ENCODE measurements at regions not wholly inside any gene's neighbourhood (a gene's known extent, or its start where the extent isn't known, plus 50 kb on each side); places are given as distances from the start of the nearest gene placed in this dataset.

DNA sequence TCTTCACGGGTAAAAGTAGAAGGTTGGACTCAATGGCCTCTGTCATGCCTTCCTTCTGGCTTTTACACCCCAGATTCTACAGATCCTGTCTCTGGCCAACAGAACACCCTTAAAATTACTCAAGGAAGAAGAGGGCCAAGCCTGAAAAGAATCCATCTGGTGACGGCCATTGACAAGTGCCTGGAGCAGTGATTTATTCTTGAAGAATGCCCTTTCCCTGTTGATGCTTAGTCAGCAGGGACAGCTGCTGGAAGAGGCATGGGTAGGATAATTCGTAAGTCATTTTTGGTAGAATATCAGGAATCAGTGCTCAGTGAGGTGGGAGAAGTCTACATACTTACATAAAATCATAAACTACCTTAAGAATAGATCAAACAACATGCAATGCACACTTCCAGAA is 397.9 kb downstream of the SAMD5 start:
- 91 to 100% methylated on average over 1 to 2 of the region's 3 CpGs for whole genome bisulfite sequencing, 2 experiments (ENCODE audit: insufficient coverage in 1 of 2, insufficient read length in 1 of 2)
- Histone ChIP-seq H3K27me3 (ENCODE audit: control insufficient read depth, insufficient read depth, low read length, poor library complexity, severe bottlenecking) (no peaks in the 10 kb centered on the region), H3K9ac (ENCODE audit: extremely low read depth, low read length, poor library complexity, severe bottlenecking) (no peak overlapping the region), H3K4me1 (ENCODE audit: control insufficient read depth, insufficient read depth, low read length) (no peaks in the 10 kb centered on the region), H3K36me3 (ENCODE audit: control insufficient read depth, insufficient read depth, low read length) (no peaks in the 10 kb centered on the region), H3K4me3 (ENCODE audit: low read length) (no peak overlapping the region), H3K9me3 (ENCODE audit: control insufficient read depth, low read length) (no peaks in the 10 kb centered on the region), H3K27ac (ENCODE audit: low read depth, low read length) (no peak overlapping the region)
- no peaks in the 10 kb centered on the region for H3K9me3 Mint-ChIP-seq
- TF ChIP-seq, protein P1, sequence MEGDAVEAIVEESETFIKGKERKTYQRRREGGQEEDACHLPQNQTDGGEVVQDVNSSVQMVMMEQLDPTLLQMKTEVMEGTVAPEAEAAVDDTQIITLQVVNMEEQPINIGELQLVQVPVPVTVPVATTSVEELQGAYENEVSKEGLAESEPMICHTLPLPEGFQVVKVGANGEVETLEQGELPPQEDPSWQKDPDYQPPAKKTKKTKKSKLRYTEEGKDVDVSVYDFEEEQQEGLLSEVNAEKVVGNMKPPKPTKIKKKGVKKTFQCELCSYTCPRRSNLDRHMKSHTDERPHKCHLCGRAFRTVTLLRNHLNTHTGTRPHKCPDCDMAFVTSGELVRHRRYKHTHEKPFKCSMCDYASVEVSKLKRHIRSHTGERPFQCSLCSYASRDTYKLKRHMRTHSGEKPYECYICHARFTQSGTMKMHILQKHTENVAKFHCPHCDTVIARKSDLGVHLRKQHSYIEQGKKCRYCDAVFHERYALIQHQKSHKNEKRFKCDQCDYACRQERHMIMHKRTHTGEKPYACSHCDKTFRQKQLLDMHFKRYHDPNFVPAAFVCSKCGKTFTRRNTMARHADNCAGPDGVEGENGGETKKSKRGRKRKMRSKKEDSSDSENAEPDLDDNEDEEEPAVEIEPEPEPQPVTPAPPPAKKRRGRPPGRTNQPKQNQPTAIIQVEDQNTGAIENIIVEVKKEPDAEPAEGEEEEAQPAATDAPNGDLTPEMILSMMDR (conservative IDR thresholded peaks at IDR 0.05): no peak
- H3K36me3 Mint-ChIP-seq (ENCODE audit: low read depth): no peaks in the 10 kb centered on the region
- no peak overlapping the region for H3K4me3 Mint-ChIP-seq
- no peak overlapping the region for H3K27ac Mint-ChIP-seq
- DNase-seq: no peak
- peaks cover 3% of the 10 kb centered on the region for H3K4me1 Mint-ChIP-seq
- H3K27me3 Mint-ChIP-seq (ENCODE audit: insufficient read depth): no peaks in the 10 kb centered on the region

DNA sequence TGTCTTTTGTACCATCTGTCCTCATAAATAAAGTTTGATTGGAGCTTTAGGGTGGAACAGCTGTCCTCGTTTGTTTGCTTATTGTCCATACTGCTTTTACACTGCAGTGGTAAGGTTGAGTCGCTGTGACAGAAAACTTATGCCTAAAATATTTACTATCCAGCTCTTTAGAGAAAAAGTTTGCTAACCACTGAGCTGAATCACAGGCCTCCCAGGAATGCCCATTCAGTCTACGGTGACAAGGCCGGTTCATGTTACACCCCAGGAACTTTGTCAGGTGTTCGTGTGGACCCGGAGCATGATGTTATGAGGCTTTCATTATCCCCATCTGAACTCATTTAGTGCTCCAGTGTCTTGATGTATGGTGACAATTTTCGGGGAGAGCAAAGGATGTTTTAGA is 401.1 kb downstream of the SAMD5 start:
- no peaks in the 10 kb centered on the region for H3K36me3 ChIP-seq (ENCODE audit: control insufficient read depth, insufficient read depth, low read length)
- Mint-ChIP-seq H3K9me3 (no peaks in the 10 kb centered on the region), H3K27ac (no peak overlapping the region), H3K36me3 (ENCODE audit: low read depth) (no peaks in the 10 kb centered on the region), H3K4me1 (peaks cover 1% of the 10 kb centered on the region), H3K4me3 (no peak overlapping the region), H3K27me3 (ENCODE audit: insufficient read depth) (no peaks in the 10 kb centered on the region)
- H3K9me3 ChIP-seq (ENCODE audit: control insufficient read depth, low read length): no peaks in the 10 kb centered on the region
- no peak overlapping the region for H3K27ac ChIP-seq (ENCODE audit: low read depth, low read length)
- H3K9ac ChIP-seq (ENCODE audit: extremely low read depth, low read length, poor library complexity, severe bottlenecking): no peak overlapping the region
- no peaks in the 10 kb centered on the region for H3K4me1 ChIP-seq (ENCODE audit: control insufficient read depth, insufficient read depth, low read length)
- no peaks in the 10 kb centered on the region for H3K27me3 ChIP-seq (ENCODE audit: control insufficient read depth, insufficient read depth, low read length, poor library complexity, severe bottlenecking)
- TF ChIP-seq, protein P1 (conservative IDR thresholded peaks at IDR 0.05): no peak
- H3K4me3 ChIP-seq (ENCODE audit: low read length): no peak overlapping the region
- WGBS, 2 experiments (ENCODE audit: insufficient coverage in 1 of 2, insufficient read length in 1 of 2): 95 to 96% methylated on average over 3 to 7 of the region's 7 CpGs
- DNase-seq: no peak

DNA sequence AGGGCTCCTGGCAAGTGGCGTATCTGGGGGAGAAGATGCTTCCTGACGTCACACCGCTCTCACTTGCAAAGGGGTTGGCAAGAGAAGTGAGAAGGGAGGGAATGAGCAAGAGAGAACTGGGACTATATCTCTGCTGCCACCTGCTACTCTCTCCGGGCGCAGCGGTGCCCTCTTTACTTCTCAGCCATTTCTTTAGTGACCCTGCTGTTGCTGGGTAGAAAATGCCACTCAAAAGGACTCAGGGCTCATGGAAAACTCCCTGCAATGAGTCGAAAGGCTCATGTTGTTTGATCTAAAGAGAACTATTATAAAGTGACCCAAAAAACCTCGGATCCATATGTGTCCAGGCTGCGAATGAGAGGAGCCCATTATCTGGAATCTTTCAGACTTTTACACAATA is 401.8 kb downstream of the SAMD5 start:
- H3K4me3 Mint-ChIP-seq: no peak overlapping the region
- TF ChIP-seq, protein P1 (conservative IDR thresholded peaks at IDR 0.05): no peak

More for the DNA sequence above, 401.8 kb downstream of the SAMD5 start:
- Mint-ChIP-seq H3K27ac (no peak overlapping the region), H3K4me1 (peaks cover 1% of the 10 kb centered on the region), H3K36me3 (ENCODE audit: low read depth) (no peaks in the 10 kb centered on the region), H3K9me3 (no peaks in the 10 kb centered on the region), H3K27me3 (ENCODE audit: insufficient read depth) (no peaks in the 10 kb centered on the region)
- H3K9me3 ChIP-seq (ENCODE audit: control insufficient read depth, low read length): no peaks in the 10 kb centered on the region
- WGBS, 2 experiments (ENCODE audit: insufficient coverage in 1 of 2, insufficient read length in 1 of 2): 91 to 95% methylated on average over 6 to 9 of the region's 9 CpGs
- no peaks in the 10 kb centered on the region for H3K27me3 ChIP-seq (ENCODE audit: control insufficient read depth, insufficient read depth, low read length, poor library complexity, severe bottlenecking)
- no peak overlapping the region for H3K27ac ChIP-seq (ENCODE audit: low read depth, low read length)
- H3K4me3 ChIP-seq (ENCODE audit: low read length): no peak overlapping the region
- DNase-seq: no peak
- H3K36me3 ChIP-seq (ENCODE audit: control insufficient read depth, insufficient read depth, low read length): no peaks in the 10 kb centered on the region
- no peaks in the 10 kb centered on the region for H3K4me1 ChIP-seq (ENCODE audit: control insufficient read depth, insufficient read depth, low read length)
- H3K9ac ChIP-seq (ENCODE audit: extremely low read depth, low read length, poor library complexity, severe bottlenecking): no peak overlapping the region

Data from endodermal cell (in vitro differentiated cells).